Left colon (tissue), 2 donors: ENCODE measurements at regions not wholly inside any gene's neighbourhood (a gene's known extent, or its start where the extent isn't known, plus 50 kb on each side); places are given as distances from the start of the nearest gene placed in this dataset.

Source experiments
- ATAC-seq: fragments of 200-7000 bp; cut with Tn5 transposase; one replicate; pipeline ENCODE4 v1.9.1; 2020; ENCODE audit warnings: mild to moderate bottlenecking, moderate library complexity
- DNase-seq, 2 donors: peaks; one replicate each; pipeline ENCODE4 v3.0.0-alpha.2; 2020
- intact Hi-C, 2 donors: fragments of 100-400 bp; cut with DNase I in 1 of 2; cut with micrococcal nuclease in 1 of 2; formaldehyde crosslinking; loops; one replicate each; pipeline versions ENCODE4 v1.11.2 to v1.14.0; 2022; cut with DNase I, micrococcal nuclease
- donor health status: DM: no; HTN: no; CAD: no.
- donor health status: DM: yes; HTN: yes; CAD: no.

GRCh38 chr5:114261989-114262388 lies 99.9 kb upstream of the KCNN2 start:
- intact Hi-C loops: no loop called here
- DNase-seq (no peak), ATAC-seq (no peak)

GRCh38 chr5:114265432-114266060 lies 96.3 kb upstream of the KCNN2 start:
- intact Hi-C loops: no loop called here
- DNase-seq: no peak
- no peak for ATAC-seq

- intact Hi-C loops: no loop called here
- DNase-seq (no peak), ATAC-seq (no peak)
Observed at GRCh38 chr5:114266374-114266773, 95.5 kb upstream of the KCNN2 start.

GRCh38 chr5:114296191-114296590 lies 65.7 kb upstream of the KCNN2 start:
- ATAC-seq: no peak
- DNase-seq: no peak
- intact Hi-C loops: no loop called here

GRCh38 chr5:114297915-114298314 lies 64.0 kb upstream of the KCNN2 start:
- DNase-seq (no peak), ATAC-seq (no peak)
- intact Hi-C loops: no loop called here

GRCh38 chr5:114305402-114306207 lies 56.3 kb upstream of the KCNN2 start:
- DNase-seq (no peak), ATAC-seq (no peak)
- intact Hi-C loops: no loop called here

GRCh38 chr5:114308017-114308416 lies 53.9 kb upstream of the KCNN2 start:
- ATAC-seq (no peak), DNase-seq (no peak)
- intact Hi-C loops: no loop called here

- intact Hi-C loops: no loop called here
- no peak for ATAC-seq
Observed at GRCh38 chr5:114308508-114308907, 53.4 kb upstream of the KCNN2 start.

GRCh38 chr5:114310666-114311065 lies 51.2 kb upstream of the KCNN2 start:
- intact Hi-C loops: no loop called here
- no peak for ATAC-seq
- no peak for DNase-seq

More at GRCh38 chr5:114308508-114308907, 53.4 kb upstream of the KCNN2 start:
- DNase-seq: no peak

GRCh38 chr5:114311281-114311680 lies 50.6 kb upstream of the KCNN2 start:
- ATAC-seq (no peak), DNase-seq (no peak)
- intact Hi-C loops: no loop called here

GRCh38 chr5:114311968-114312367 lies 49.9 kb upstream of the KCNN2 start:
- intact Hi-C loops: no loop called here

More at GRCh38 chr5:114311968-114312367, 49.9 kb upstream of the KCNN2 start:
- ATAC-seq: no peak
- DNase-seq: no peak
